A673 (cell line): ENCODE measurements at regions not wholly inside any gene's neighbourhood (a gene's known extent, or its start where the extent isn't known, plus 50 kb on each side); places are given as distances from the start of the nearest gene placed in this dataset.

Experiments
- BruUV-seq: library from RNA; stranded (reverse); fragments of 400-500 nt; replicated peaks from 2 replicates; lab custom pipeline; 2021; lab: Mats Ljungman, UMichigan
- CTCF ChIA-PET: fragments of 300-600 bp; sonication (Branson Sonifier 250); formaldehyde crosslinking; loops from one replicate; lab custom pipeline; 2022; ENCODE audit warnings: antibody characterized with exemption; lab: Charles Lee
- POLR2A ChIA-PET: fragments of 300-600 bp; sonication (Branson Sonifier 250); formaldehyde crosslinking; loops from one replicate; lab custom pipeline; 2022; ENCODE audit warnings: antibody characterized with exemption; ENCODE audit not compliant: low non-redundant PET; lab: Charles Lee
- DNase-seq: peaks from one replicate; pipeline ENCODE4 v3.0.0-alpha.2; 2015; ENCODE audit warnings: low spot score
- H3K27ac ChIP-seq: fragments of 200-600 bp; sonication (generic); 2 replicates; pipeline ENCODE4 v1.5.1; 2016; ENCODE audit warnings: mixed run types, low read depth, mild to moderate bottlenecking, mixed read lengths, antibody characterized with exemption, low read length; ENCODE audit not compliant: poor library complexity, severe bottlenecking
- H3K27me3 ChIP-seq: fragments of 200-600 bp; sonication (generic); replicated peaks from 2 replicates; pipeline ENCODE4 v1.6.1; 2017; ENCODE audit warnings: mixed run types, low read depth, mild to moderate bottlenecking, mixed read lengths, antibody characterized with exemption, low read length; ENCODE audit not compliant: insufficient read depth, poor library complexity
- H3K36me3 ChIP-seq: fragments of 200-600 bp; sonication (generic); 2 replicates; pipeline ENCODE4 v1.6.1; 2016; ENCODE audit warnings: mixed run types, mild to moderate bottlenecking, mixed read lengths, antibody characterized with exemption, low read length; ENCODE audit not compliant: insufficient read depth, poor library complexity, severe bottlenecking
- H3K4me1 ChIP-seq: fragments of 200-600 bp; sonication (generic); 2 replicates; pipeline ENCODE4 v1.6.1; 2017; ENCODE audit warnings: mixed run types, mild to moderate bottlenecking, mixed read lengths, antibody characterized with exemption, low read length; ENCODE audit not compliant: insufficient read depth, poor library complexity, severe bottlenecking
- H3K4me3 ChIP-seq: fragments of 200-600 bp; sonication (generic); 2 replicates; pipeline ENCODE4 v1.5.1; 2016; ENCODE audit warnings: low read depth, mixed run types, mild to moderate bottlenecking, mixed read lengths, low read length; ENCODE audit not compliant: poor library complexity, severe bottlenecking
- H3K9me3 ChIP-seq: fragments of 200-600 bp; sonication (generic); 2 replicates; pipeline ENCODE4 v1.6.1; 2016; ENCODE audit warnings: mixed run types, low read depth, mild to moderate bottlenecking, mixed read lengths, antibody characterized with exemption, low read length; ENCODE audit not compliant: poor library complexity, severe bottlenecking
- EZH2 ChIP-seq: fragments of 200-600 bp; sonication (generic); IDR thresholded peaks from 2 replicates; pipeline ENCODE4 v1.6.1; 2017; ENCODE audit warnings: borderline replicate concordance, low read depth, mild to moderate bottlenecking, mixed read lengths, antibody characterized with exemption, low read length; ENCODE audit not compliant: poor library complexity, severe bottlenecking
- intact Hi-C: fragments of 100-400 bp; cut with micrococcal nuclease; formaldehyde crosslinking; loops from one replicate; pipeline ENCODE4 v1.10.0; 2022; ENCODE audit not compliant: unreplicated experiment
- TF ChIP-seq, protein P1 (sequence below): fragments of 300-800, 200-600 bp; sonication (generic); conservative IDR thresholded peaks from 2 replicates; pipeline ENCODE4 v1.5.1; 2017; ENCODE audit warnings: low read depth, mild to moderate bottlenecking, antibody characterized with exemption, low read length, moderate library complexity, mixed read lengths

DNA sequence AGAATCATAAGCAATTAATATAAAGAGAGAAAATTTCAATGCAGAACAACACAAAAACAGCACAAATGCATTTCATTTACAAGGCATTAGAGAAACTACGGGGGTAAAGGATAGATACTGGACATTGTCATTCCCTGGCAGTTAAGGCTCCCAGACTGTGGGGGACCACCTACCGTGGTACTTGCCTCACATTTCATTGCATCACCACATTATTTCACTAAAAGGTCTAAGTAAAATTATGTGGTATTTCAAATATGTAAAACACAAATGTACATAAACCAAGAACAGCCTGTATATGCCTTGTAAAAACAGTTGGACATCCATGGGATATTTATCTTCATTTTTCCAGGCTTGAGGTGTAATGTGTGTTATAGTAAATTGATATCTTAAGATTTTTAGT lies 571.2 kb upstream of the ZNF462 start:
- TF ChIP-seq EZH2 = no peak
- TF ChIP-seq, protein P1, sequence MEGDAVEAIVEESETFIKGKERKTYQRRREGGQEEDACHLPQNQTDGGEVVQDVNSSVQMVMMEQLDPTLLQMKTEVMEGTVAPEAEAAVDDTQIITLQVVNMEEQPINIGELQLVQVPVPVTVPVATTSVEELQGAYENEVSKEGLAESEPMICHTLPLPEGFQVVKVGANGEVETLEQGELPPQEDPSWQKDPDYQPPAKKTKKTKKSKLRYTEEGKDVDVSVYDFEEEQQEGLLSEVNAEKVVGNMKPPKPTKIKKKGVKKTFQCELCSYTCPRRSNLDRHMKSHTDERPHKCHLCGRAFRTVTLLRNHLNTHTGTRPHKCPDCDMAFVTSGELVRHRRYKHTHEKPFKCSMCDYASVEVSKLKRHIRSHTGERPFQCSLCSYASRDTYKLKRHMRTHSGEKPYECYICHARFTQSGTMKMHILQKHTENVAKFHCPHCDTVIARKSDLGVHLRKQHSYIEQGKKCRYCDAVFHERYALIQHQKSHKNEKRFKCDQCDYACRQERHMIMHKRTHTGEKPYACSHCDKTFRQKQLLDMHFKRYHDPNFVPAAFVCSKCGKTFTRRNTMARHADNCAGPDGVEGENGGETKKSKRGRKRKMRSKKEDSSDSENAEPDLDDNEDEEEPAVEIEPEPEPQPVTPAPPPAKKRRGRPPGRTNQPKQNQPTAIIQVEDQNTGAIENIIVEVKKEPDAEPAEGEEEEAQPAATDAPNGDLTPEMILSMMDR = no peak
- DNase-seq = no peak
- ChIA-PET CTCF (no interaction called here), POLR2A (no interaction called here)
- H3K4me3 ChIP-seq = no peak overlapping the region
- BruUV-seq = no TSS peak
- intact Hi-C loops = no loop called here
- H3K4me1 ChIP-seq = no peaks in the 10 kb centered on the region
- peaks cover 3% of the 10 kb centered on the region for H3K27me3 ChIP-seq
- H3K9me3 ChIP-seq = no peaks in the 10 kb centered on the region
- no peak overlapping the region for H3K27ac ChIP-seq
- H3K36me3 ChIP-seq = no peaks in the 10 kb centered on the region

DNA sequence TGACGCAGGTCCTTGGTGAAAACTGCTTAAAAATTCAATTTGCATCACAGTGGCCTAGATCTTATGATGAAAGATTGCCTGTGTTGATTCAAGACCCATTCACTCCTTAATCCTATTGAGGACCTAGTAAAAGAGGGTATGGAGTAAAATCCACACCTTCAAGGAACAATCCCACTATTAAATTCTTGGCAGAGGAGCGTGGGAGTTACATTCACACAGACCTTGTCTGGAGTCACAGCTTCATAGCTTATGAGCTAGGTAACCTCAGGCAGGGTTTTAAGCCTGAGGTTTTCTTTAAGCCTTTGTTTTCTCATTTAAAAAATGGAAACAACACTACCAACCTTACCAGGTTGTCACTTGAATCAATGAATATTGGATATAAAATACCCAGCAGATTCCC lies 566.5 kb upstream of the ZNF462 start:
- H3K36me3 ChIP-seq = no peaks in the 10 kb centered on the region
- no peak for DNase-seq
- TF ChIP-seq, protein P1 = no peak
- TF ChIP-seq EZH2 = no peak
- ChIA-PET CTCF (interaction anchor here (0.7 kb wide), 1 partner anchor 319 kb away, joined by 7 read pairs; no protein-coding TSS in a partner anchor), POLR2A (no interaction called here)
- no peaks in the 10 kb centered on the region for H3K4me1 ChIP-seq
- no peak overlapping the region for H3K27ac ChIP-seq
- H3K9me3 ChIP-seq = no peaks in the 10 kb centered on the region
- H3K27me3 ChIP-seq = no peaks in the 10 kb centered on the region
- intact Hi-C loops = no loop called here
- no TSS peak for BruUV-seq
- H3K4me3 ChIP-seq = no peak overlapping the region

DNA sequence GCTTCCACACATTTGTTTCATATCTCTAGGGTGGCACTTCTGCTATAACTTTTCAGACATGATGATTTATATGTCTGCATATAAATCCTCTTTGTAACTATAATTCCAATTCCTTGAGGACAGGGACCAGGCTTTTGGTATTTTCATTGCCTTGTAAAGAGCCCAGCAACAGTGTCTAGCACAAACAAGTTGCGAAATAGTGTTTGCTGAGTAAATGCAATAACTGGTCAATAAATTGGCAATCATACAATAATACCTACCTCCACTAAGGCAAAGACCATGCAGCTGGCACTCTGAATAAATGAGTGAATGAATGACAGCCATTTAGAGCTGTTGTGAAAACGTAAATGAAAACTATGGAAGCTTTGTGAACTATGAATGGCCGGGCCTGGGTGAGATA lies 564.0 kb upstream of the ZNF462 start:
- no peak for DNase-seq
- ChIA-PET CTCF (no interaction called here), POLR2A (no interaction called here)
- TF ChIP-seq EZH2 = no peak
- TF ChIP-seq, protein P1 = no peak
- no TSS peak for BruUV-seq
- H3K27me3 ChIP-seq = no peaks in the 10 kb centered on the region
- no peaks in the 10 kb centered on the region for H3K4me1 ChIP-seq
- no peak overlapping the region for H3K4me3 ChIP-seq
- no peaks in the 10 kb centered on the region for H3K36me3 ChIP-seq
- no peak overlapping the region for H3K27ac ChIP-seq
- intact Hi-C loops = no loop called here
- H3K9me3 ChIP-seq = no peaks in the 10 kb centered on the region
